Panc1 (cell line): ENCODE measurements at regions not wholly inside any gene's neighbourhood (a gene's known extent, or its start where the extent isn't known, plus 50 kb on each side); places are given as distances from the start of the nearest gene placed in this dataset.
"Not testable (repeated sequence)": the region's sequence is repeated elsewhere in the genome, so short reads cannot be mapped to it uniquely, and the experiment has no call there.

Experiments
- ATAC-seq: fragments of 200-7000 bp; cut with Tn5 transposase; 2 replicates; pipeline ENCODE4 v1.9.1; 2020; ENCODE audit warnings: mild to moderate bottlenecking, moderate library complexity
- BruUV-seq: library from RNA; stranded (reverse); fragments of 400-500 nt; replicated peaks from 2 replicates; lab custom pipeline; 2021; lab: Mats Ljungman, UMichigan
- CTCF ChIA-PET: fragments of 300-600 bp; sonication (Branson Sonifier 250); formaldehyde crosslinking; loops from one replicate; lab custom pipeline; 2022; ENCODE audit warnings: antibody characterized with exemption; lab: Charles Lee
- POLR2A ChIA-PET: fragments of 300-600 bp; sonication (Branson Sonifier 250); formaldehyde crosslinking; loops from one replicate; lab custom pipeline; 2022; ENCODE audit warnings: antibody characterized with exemption; lab: Charles Lee
- DNase-seq: peaks from one replicate; pipeline ENCODE4 v3.0.0-alpha.2; 2010; ENCODE audit warnings: low read depth, low spot score
- H3K27ac ChIP-seq: 2 replicates; pipeline ENCODE4 v1.5.1; 2011; ENCODE audit warnings: mild to moderate bottlenecking, low read length, inconsistent platforms
- H3K27me3 ChIP-seq: fragments of 200-500 bp; sonication (Bioruptor generic); 2 replicates; pipeline ENCODE4 v1.6.0; 2014; ENCODE audit warnings: low read length, inconsistent platforms; ENCODE audit not compliant: control insufficient read depth, insufficient read depth
- H3K36me3 ChIP-seq: fragments of 200-500 bp; sonication (Bioruptor generic); 2 replicates; pipeline ENCODE4 v1.5.1; 2014; ENCODE audit warnings: inconsistent platforms, mild to moderate bottlenecking, low read length, moderate library complexity; ENCODE audit not compliant: control insufficient read depth, insufficient read depth
- H3K4me1 ChIP-seq: 2 replicates; pipeline ENCODE4 v1.5.1; 2011; ENCODE audit warnings: inconsistent platforms, mild to moderate bottlenecking, low read length, moderate library complexity; ENCODE audit not compliant: control insufficient read depth, insufficient read depth
- H3K4me3 ChIP-seq, 2 experiments: 2 replicates each; pipeline ENCODE4 v1.5.1; 2011 to 2012; ENCODE audit warnings: low read depth in 2 of 2, low read length in 2 of 2, mild to moderate bottlenecking in 2 of 2, inconsistent platforms in 1 of 2, moderate library complexity in 1 of 2
- H3K9me3 ChIP-seq: fragments of 200-500 bp; sonication (Bioruptor generic); 2 replicates; pipeline ENCODE4 v1.5.1; 2014; ENCODE audit warnings: low read depth, mild to moderate bottlenecking, inconsistent platforms, low read length, moderate library complexity; ENCODE audit not compliant: control insufficient read depth, insufficient read depth
- POLR2AphosphoS5 ChIP-seq: IDR thresholded peaks from 2 replicates; pipeline ENCODE4 v1.6.1; 2012; ENCODE audit warnings: mild to moderate bottlenecking, low read depth, low read length, moderate library complexity
- SIN3A ChIP-seq: IDR thresholded peaks from 2 replicates; pipeline ENCODE4 v1.6.1; 2012; ENCODE audit warnings: low read depth, mild to moderate bottlenecking, low read length, moderate library complexity, borderline replicate concordance; ENCODE audit not compliant: insufficient read depth
- TCF7L2 ChIP-seq: IDR thresholded peaks from 2 replicates; pipeline ENCODE4 v1.6.1; 2011; ENCODE audit warnings: mild to moderate bottlenecking, low read depth, low read length, inconsistent platforms
- in situ Hi-C: cut with HindIII; loops from 2 replicates; pipeline ENCODE4 v1.10.0; 2016; ENCODE audit warnings: low sequenced_read_pairs, low pct_unique_long_range_greater_than_20kb
- intact Hi-C: fragments of 100-400 bp; cut with micrococcal nuclease; formaldehyde crosslinking; loops from one replicate; pipeline ENCODE4 v1.10.0; 2022; ENCODE audit not compliant: unreplicated experiment
- TF ChIP-seq, protein P1 (sequence below), 2 experiments: IDR thresholded peaks; 2 replicates each; pipeline ENCODE4 v1.6.1; 2011 to 2012; ENCODE audit warnings: low read depth in 2 of 2, control low read depth in 1 of 2, low read length in 1 of 2, mild to moderate bottlenecking in 1 of 2, moderate library complexity in 1 of 2; ENCODE audit not compliant: insufficient read depth in 1 of 2
- TF ChIP-seq, protein P2 (sequence below): fragments of 450-650 bp; IDR thresholded peaks from 2 replicates; pipeline ENCODE4 v1.5.1; 2017; ENCODE audit warnings: mild to moderate bottlenecking

DNA sequence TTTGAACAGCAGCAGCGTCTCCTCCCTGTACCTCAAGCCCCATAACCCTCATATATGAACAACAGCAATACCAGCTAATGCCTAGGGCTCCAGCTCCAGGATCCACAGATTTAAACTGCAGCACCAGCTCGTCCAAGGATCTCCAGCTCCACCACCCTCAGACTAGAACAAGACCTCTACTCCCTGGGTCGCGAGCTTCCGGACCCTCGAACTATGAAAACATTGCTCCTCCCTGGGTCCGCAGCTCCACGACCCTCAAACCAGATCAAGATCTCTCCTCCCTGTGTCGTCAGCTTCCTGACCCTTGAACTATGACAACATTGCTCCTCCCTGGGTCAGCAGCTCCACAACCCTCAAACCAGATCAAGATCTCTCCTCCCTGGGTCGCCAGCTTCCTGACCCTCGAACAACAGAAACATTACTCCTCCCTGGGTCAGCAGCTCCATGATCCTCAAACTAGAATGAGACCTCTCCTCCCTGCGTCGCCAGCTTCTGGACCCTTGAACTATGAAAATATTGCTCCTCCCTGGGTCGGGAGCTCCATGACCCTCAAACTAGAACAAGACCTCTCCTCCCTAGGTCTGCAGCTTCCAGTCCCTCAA is 339.0 kb upstream of the SULF2 start:
- in situ Hi-C loops: no loop called here
- no peaks in the 10 kb centered on the region for H3K9me3 ChIP-seq
- no peaks in the 10 kb centered on the region; the same call in 1 of the 2 replicates for H3K27me3 ChIP-seq
- TF ChIP-seq, protein P1, sequence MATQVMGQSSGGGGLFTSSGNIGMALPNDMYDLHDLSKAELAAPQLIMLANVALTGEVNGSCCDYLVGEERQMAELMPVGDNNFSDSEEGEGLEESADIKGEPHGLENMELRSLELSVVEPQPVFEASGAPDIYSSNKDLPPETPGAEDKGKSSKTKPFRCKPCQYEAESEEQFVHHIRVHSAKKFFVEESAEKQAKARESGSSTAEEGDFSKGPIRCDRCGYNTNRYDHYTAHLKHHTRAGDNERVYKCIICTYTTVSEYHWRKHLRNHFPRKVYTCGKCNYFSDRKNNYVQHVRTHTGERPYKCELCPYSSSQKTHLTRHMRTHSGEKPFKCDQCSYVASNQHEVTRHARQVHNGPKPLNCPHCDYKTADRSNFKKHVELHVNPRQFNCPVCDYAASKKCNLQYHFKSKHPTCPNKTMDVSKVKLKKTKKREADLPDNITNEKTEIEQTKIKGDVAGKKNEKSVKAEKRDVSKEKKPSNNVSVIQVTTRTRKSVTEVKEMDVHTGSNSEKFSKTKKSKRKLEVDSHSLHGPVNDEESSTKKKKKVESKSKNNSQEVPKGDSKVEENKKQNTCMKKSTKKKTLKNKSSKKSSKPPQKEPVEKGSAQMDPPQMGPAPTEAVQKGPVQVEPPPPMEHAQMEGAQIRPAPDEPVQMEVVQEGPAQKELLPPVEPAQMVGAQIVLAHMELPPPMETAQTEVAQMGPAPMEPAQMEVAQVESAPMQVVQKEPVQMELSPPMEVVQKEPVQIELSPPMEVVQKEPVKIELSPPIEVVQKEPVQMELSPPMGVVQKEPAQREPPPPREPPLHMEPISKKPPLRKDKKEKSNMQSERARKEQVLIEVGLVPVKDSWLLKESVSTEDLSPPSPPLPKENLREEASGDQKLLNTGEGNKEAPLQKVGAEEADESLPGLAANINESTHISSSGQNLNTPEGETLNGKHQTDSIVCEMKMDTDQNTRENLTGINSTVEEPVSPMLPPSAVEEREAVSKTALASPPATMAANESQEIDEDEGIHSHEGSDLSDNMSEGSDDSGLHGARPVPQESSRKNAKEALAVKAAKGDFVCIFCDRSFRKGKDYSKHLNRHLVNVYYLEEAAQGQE (IDR thresholded peaks at IDR 0.05; ENCODE audit: insufficient read depth in 1 of 2, low read depth in 2 of 2, low read length in 1 of 2): no peak
- no peak for TF ChIP-seq POLR2AphosphoS5
- no peak for TF ChIP-seq SIN3A
- TF ChIP-seq, protein P2, sequence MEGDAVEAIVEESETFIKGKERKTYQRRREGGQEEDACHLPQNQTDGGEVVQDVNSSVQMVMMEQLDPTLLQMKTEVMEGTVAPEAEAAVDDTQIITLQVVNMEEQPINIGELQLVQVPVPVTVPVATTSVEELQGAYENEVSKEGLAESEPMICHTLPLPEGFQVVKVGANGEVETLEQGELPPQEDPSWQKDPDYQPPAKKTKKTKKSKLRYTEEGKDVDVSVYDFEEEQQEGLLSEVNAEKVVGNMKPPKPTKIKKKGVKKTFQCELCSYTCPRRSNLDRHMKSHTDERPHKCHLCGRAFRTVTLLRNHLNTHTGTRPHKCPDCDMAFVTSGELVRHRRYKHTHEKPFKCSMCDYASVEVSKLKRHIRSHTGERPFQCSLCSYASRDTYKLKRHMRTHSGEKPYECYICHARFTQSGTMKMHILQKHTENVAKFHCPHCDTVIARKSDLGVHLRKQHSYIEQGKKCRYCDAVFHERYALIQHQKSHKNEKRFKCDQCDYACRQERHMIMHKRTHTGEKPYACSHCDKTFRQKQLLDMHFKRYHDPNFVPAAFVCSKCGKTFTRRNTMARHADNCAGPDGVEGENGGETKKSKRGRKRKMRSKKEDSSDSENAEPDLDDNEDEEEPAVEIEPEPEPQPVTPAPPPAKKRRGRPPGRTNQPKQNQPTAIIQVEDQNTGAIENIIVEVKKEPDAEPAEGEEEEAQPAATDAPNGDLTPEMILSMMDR: no peak
- TF ChIP-seq TCF7L2: no peak
- no peak overlapping the region for H3K27ac ChIP-seq
- H3K36me3 ChIP-seq: no peaks in the 10 kb centered on the region
- no peak for DNase-seq
- intact Hi-C loops: no loop called here
- POLR2A ChIA-PET: no interaction called here
- BruUV-seq: no TSS peak
- no peak for ATAC-seq
- no peaks in the 10 kb centered on the region; the same call in 1 of the 2 replicates for H3K4me1 ChIP-seq
- no peak overlapping the region for H3K4me3 ChIP-seq
- CTCF ChIA-PET: no interaction called here

DNA sequence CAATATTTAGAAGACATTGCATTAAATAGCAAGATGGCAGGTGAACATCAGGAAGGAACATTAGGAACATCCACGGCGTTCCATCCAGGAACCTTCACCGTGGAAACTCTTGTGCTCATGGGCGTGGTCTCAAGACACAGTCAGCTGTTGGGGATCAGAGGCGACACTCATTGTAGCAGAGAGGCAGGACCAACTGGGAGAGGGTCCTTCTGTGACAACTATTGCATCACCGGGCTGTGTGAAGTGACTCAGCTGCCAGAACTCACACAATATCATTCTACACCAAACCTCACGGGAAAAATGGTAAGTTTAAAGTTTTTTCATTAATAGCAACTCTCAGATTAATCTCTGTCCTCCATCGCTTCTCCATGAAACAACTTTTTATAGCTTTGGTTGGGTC is 334.8 kb upstream of the SULF2 start:
- in situ Hi-C loops: no loop called here
- no TSS peak for BruUV-seq
- ATAC-seq (no peak), DNase-seq (no peak)
- no peak for TF ChIP-seq SIN3A
- TF ChIP-seq, protein P1 (IDR thresholded peaks at IDR 0.05; ENCODE audit: insufficient read depth in 1 of 2, low read depth in 2 of 2, low read length in 1 of 2): no peak
- TF ChIP-seq, protein P2: no peak
- no peak for TF ChIP-seq TCF7L2
- TF ChIP-seq POLR2AphosphoS5: no peak
- ChIA-PET POLR2A (no interaction called here), CTCF (no interaction called here)
- Histone ChIP-seq H3K4me3 (no peak overlapping the region), H3K36me3 (no peaks in the 10 kb centered on the region), H3K27ac (no peak overlapping the region), H3K4me1 (no peaks in the 10 kb centered on the region), H3K9me3 (no peaks in the 10 kb centered on the region), H3K27me3 (no peaks in the 10 kb centered on the region; the same call in 1 of the 2 replicates)
- intact Hi-C loops: no loop called here

DNA sequence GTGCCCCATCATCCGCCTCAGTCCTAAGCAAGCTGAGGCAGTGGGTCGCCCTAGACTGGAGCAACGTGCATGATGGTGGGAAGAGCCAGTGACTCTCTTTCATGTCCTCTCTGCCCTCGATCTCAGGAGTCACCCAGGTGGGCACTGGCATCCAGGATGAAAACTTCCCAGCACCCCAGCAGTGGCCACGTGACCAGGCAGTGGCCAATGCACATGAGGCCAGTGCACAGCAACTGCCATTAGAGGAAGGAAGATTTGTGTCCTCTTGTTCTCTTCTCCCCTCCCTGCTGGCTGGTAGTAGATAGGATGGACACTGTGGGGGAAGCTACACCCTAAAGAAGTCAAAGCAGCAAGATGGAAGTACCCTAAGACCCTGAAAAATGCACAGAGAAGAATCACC is 334.1 kb upstream of the SULF2 start:
- H3K27me3 ChIP-seq, in situ Hi-C loops, BruUV-seq, DNase-seq, H3K4me1 ChIP-seq, POLR2A ChIA-PET, CTCF ChIA-PET, H3K36me3 ChIP-seq, ATAC-seq, H3K9me3 ChIP-seq, H3K4me3 ChIP-seq, H3K27ac ChIP-seq, intact Hi-C loops: not testable (repeated sequence)
